Stimulated activated CD4-positive, alpha-beta T cell treated with anti-CD3 and anti-CD28 coated beads, Interleukin-15, amount 100 ng/mL, for 48 hours (primary cell): ENCODE measurements at regions not wholly inside any gene's neighbourhood (a gene's known extent, or its start where the extent isn't known, plus 50 kb on each side); places are given as distances from the start of the nearest gene placed in this dataset.
"Not testable (repeated sequence)": the region's sequence is repeated elsewhere in the genome, so short reads cannot be mapped to it uniquely, and the experiment has no call there.

Experiments
- DNase-seq, 2 donors: peaks; one replicate each; pipeline ENCODE4 v3.0.0-alpha.2; 2020; ENCODE audit warnings: low read depth in 2 of 2

- DNase-seq, result no peak
These were observed 404.9 kb upstream of the PRKCQ start for GRCh38 chr10:6984971-6985370.

- not testable (repeated sequence) for DNase-seq
These were observed 403.9 kb upstream of the PRKCQ start for GRCh38 chr10:6984016-6984415.

- DNase-seq, result no peak
These were observed 400.3 kb upstream of the PRKCQ start for GRCh38 chr10:6980353-6980752.

- no peak for DNase-seq
These were observed 399.3 kb upstream of the PRKCQ start for GRCh38 chr10:6979371-6979770.

GRCh38 chr10:6978187-6978627 lies 398.1 kb upstream of the PRKCQ start:
- DNase-seq, result no peak

GRCh38 chr10:6977398-6978186 lies 397.5 kb upstream of the PRKCQ start:
- no peak for DNase-seq

GRCh38 chr10:6973899-6974298 lies 393.8 kb upstream of the PRKCQ start:
- DNase-seq, result no peak

GRCh38 chr10:6972226-6972625 lies 392.1 kb upstream of the PRKCQ start:
- no peak for DNase-seq

- no peak for DNase-seq
These were observed 389.6 kb upstream of the PRKCQ start for GRCh38 chr10:6969659-6970058.

GRCh38 chr10:6964543-6964942 lies 384.5 kb upstream of the PRKCQ start:
- no peak for DNase-seq

- no peak for DNase-seq
These were observed 382.5 kb upstream of the PRKCQ start for GRCh38 chr10:6962576-6962975.

- no peak for DNase-seq
These were observed 378.6 kb upstream of the PRKCQ start for GRCh38 chr10:6958711-6959110.

- DNase-seq, result no peak
These were observed 378.2 kb upstream of the PRKCQ start for GRCh38 chr10:6958254-6958653.

- no peak for DNase-seq
These were observed 377.8 kb upstream of the PRKCQ start for GRCh38 chr10:6957851-6958250.

- no peak for DNase-seq
These were observed 376.5 kb upstream of the PRKCQ start for GRCh38 chr10:6956562-6956961.

GRCh38 chr10:6953271-6953801 lies 373.3 kb upstream of the PRKCQ start:
- DNase-seq, result no peak

- no peak for DNase-seq
These were observed 371.7 kb upstream of the PRKCQ start for GRCh38 chr10:6951732-6952131.

GRCh38 chr10:6950133-6950532 lies 370.1 kb upstream of the PRKCQ start:
- DNase-seq, result no peak

GRCh38 chr10:6944436-6944835 lies 364.4 kb upstream of the PRKCQ start:
- DNase-seq, result no peak

GRCh38 chr10:6938384-6938783 lies 358.3 kb upstream of the PRKCQ start:
- DNase-seq, result no peak

GRCh38 chr10:6936931-6937330 lies 356.9 kb upstream of the PRKCQ start:
- no peak for DNase-seq

GRCh38 chr10:6929148-6929830 lies 349.2 kb upstream of the PRKCQ start:
- no peak for DNase-seq

GRCh38 chr10:6928586-6928985 lies 348.5 kb upstream of the PRKCQ start:
- no peak for DNase-seq
